ENCODE measurements at regions not wholly inside any gene's neighbourhood (a gene's known extent, or its start where the extent isn't known, plus 50 kb on each side); places are given as distances from the start of the nearest gene placed in this dataset.

DNA sequence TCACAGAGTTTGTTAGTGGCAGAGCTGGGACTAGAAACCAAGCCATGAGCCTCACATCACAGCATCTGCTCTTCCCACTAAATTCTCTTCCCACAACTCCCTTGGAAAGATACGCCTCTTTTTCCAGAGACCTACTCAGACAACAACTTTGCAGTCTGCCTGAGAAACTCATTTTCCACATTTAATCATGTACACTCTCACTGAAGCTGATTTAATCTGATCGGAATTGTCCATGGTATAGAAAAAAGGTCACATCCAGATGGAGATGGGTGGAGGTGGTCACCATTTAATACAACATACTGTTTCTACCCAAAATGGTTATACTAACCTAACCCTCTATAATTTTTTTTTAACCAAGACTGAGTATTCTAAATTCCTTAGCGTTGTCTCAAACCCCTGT, 366.2 kb downstream of the ENC1 start:
- H3K4me1 Mint-ChIP-seq, result no peaks in the 10 kb centered on the region
- H3K36me3 Mint-ChIP-seq, result no peaks in the 10 kb centered on the region
- H3K9me3 Mint-ChIP-seq, result peaks cover 6% of the 10 kb centered on the region
- no peak overlapping the region for H3K27ac Mint-ChIP-seq
- peaks cover 5% of the 10 kb centered on the region for H3K27me3 Mint-ChIP-seq
- H3K4me3 Mint-ChIP-seq, result no peak overlapping the region

DNA sequence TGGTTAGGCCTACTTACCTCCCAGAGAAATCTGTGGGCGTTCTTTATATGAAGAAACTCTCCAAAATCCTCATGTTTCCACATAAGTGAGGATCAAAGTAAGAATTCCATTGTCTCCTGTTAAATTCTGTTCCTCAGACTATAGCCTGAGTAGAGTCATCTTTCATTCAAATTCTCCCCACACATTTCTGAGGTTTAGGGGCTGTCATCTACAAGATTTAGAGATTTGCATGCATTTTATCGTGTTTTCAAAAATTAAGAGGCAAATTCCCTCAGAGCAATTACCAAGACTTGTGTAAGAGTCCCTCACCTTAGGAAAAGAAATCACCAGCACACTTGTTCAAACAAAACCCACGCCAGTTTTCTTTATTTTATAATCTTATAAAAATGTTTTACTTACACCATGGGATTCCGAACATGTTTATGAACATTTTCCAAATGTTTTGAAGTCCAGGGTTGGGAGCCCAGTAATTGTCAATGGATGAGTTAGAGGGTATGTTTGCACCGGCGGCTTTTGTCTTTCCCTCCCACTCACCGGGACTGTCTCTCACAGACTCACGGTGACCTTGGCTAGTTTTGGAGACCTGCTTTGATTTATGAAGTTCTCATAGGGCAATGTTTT, 367.6 kb downstream of the ENC1 start:
- Mint-ChIP-seq H3K36me3 (no peaks in the 10 kb centered on the region), H3K4me1 (no peaks in the 10 kb centered on the region), H3K27me3 (peaks cover 5% of the 10 kb centered on the region), H3K27ac (no peak overlapping the region), H3K4me3 (no peak overlapping the region), H3K9me3 (peaks cover 6% of the 10 kb centered on the region)

DNA sequence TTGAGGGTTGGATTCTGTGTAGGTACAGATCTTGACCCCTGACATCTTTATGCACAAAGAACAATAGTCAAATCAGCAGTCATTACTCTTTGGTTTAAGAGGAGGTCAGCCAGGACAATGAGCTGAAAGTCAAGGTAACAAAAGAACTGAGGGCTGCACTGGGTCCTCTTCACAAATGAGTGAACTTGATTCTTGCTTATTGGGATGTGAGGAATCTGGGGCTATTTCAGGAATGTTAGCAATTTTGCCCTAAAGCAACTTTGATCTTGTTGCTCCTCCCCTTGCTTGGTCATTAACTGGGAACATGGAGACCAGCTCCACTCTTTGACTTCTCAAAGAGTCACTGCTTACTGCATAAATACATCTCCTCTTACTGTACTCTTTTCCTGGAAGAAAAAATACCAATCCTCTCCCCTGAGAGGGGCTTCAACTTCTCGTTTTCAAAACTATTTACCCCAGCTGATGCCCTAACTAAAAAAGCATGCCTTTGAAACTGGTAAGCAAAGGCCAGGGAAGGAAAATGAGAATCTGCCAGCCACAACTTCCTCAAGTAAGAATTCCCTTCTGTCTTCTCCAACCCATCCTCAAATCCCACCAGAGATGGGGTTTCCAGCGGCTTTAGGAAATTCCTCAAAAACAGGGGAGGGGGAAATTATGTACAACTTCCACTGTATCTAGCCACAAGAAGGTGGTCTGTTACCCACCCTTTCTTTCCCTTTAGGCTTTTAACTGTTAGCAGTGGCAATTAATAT, 368.3 kb downstream of the ENC1 start:
- Mint-ChIP-seq H3K27ac (no peak overlapping the region), H3K9me3 (peaks cover 6% of the 10 kb centered on the region), H3K4me3 (no peak overlapping the region), H3K36me3 (no peaks in the 10 kb centered on the region), H3K27me3 (peaks cover 5% of the 10 kb centered on the region), H3K4me1 (no peaks in the 10 kb centered on the region)

DNA sequence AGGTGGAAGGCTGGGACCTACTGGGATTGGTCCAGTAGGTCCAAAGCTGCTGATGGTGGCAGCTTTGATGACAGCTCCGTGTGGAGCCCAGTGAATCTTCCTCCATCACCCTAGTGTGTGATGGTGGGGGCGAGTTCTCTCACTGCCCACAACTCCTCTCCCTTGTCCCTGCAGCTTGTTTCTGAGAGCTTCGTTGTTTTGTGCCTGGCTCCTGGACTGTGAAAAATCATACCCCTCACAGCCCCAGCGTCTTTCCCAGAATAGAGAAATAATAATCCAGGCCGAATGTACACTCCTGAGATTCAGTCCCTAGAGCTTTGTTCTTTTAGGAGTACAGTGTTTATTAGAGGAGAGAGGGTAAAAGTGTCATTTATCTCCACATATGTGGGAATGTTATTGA, 372.2 kb downstream of the ENC1 start:
- H3K4me1 Mint-ChIP-seq, result no peaks in the 10 kb centered on the region
- no peaks in the 10 kb centered on the region for H3K27me3 Mint-ChIP-seq
- H3K27ac Mint-ChIP-seq, result no peak overlapping the region
- H3K4me3 Mint-ChIP-seq, result no peak overlapping the region
- H3K9me3 Mint-ChIP-seq, result no peaks in the 10 kb centered on the region
- no peaks in the 10 kb centered on the region for H3K36me3 Mint-ChIP-seq

DNA sequence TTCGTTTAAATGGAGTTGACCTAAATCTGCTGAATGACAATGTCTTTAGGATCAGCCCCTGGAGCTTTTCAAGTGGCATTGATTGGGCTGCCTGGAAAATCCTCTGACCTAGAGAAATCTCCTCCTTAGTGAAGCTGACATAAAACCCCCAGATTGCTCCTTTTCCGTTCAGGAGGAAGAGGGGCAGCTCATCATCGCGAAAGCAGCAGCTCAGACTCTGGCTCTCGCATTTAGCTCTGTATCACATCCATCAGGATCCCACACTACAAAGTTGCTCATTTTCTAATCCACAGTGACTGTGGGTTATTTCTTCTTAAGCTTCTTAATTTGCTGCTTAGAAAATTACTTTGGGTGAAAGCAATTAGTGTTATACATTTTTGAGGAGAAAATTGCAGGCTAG, 373.7 kb downstream of the ENC1 start:
- Mint-ChIP-seq H3K27me3 (no peaks in the 10 kb centered on the region), H3K4me3 (no peak overlapping the region), H3K36me3 (no peaks in the 10 kb centered on the region), H3K27ac (no peak overlapping the region), H3K4me1 (no peaks in the 10 kb centered on the region), H3K9me3 (no peaks in the 10 kb centered on the region)

DNA sequence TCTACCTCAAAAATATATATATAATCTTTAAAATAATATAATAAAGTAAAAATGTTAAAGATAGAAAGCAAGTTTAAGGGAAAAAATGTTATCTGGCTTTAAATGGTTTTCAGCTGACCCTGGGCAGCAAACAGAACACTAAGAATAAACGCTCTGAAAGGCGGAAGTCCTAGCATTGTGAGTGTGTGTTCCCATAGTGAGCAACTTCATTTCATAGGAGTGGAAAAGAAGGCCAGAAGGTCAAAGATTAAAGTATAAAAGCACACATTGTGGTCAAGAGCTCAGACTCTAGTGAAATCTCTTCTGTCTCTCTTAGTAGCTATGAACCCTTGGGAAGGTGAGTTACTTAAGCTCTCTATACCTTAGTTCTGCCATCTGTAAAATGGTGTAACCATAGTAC, 374.4 kb downstream of the ENC1 start:
- no peaks in the 10 kb centered on the region for H3K4me1 Mint-ChIP-seq
- no peaks in the 10 kb centered on the region for H3K36me3 Mint-ChIP-seq
- H3K27me3 Mint-ChIP-seq, result no peaks in the 10 kb centered on the region
- H3K9me3 Mint-ChIP-seq, result no peaks in the 10 kb centered on the region
- no peak overlapping the region for H3K27ac Mint-ChIP-seq
- no peak overlapping the region for H3K4me3 Mint-ChIP-seq

DNA sequence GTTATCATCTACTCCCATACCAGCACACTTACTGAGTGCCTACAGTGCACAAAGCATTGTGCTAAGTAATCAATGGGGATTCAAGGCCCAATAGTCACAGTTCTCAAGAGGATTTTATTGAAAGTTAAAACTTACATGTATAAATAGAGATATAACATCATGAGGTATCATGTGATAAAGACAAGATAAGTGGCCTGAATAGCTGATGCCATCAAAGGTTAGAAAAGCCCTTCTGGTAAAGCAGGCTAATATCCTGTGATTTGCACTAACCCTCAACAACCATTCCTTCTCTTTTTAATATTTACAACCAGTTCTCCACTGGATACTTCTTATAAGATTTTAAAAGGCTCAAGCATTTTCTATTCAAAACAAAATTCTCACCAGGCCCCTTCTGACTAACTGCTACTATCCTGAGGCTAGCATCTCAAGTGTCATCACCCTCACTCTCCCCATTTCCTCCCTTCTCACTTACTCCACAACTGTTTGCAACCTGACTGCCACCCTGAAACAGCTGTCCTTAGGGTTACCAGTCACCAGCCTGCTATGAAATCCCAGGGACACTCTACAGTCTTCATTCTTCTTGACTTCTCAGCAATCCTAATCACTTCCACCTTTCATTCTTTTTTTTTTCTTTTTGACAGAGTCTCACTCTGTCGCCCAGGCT, 377.9 kb downstream of the ENC1 start:
- no peaks in the 10 kb centered on the region for H3K27me3 Mint-ChIP-seq
- H3K27ac Mint-ChIP-seq, result no peak overlapping the region
- H3K9me3 Mint-ChIP-seq, result no peaks in the 10 kb centered on the region
- no peak overlapping the region for H3K4me3 Mint-ChIP-seq
- no peaks in the 10 kb centered on the region for H3K4me1 Mint-ChIP-seq
- no peaks in the 10 kb centered on the region for H3K36me3 Mint-ChIP-seq

DNA sequence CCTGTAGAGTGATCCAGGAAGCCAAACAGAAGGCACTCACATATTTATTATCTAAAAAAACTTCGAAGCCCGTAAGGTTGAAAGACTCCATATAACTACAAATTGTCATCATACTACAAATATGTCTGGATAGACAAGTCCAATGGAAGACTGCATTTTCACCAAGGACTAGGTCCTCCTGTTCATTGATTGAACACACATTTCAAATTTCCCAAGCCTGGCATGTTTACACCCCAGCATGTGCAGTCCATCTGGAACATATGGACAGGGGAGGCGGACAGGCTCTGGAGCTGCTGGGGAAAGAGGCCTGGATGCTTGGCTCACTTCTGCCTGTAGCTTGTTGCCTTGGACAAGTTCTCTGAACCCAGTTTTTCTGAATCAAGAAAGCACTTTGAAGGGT, 378.7 kb downstream of the ENC1 start:
- Mint-ChIP-seq H3K4me1 (no peaks in the 10 kb centered on the region), H3K36me3 (no peaks in the 10 kb centered on the region), H3K4me3 (no peak overlapping the region), H3K27ac (no peak overlapping the region), H3K9me3 (no peaks in the 10 kb centered on the region), H3K27me3 (no peaks in the 10 kb centered on the region)

DNA sequence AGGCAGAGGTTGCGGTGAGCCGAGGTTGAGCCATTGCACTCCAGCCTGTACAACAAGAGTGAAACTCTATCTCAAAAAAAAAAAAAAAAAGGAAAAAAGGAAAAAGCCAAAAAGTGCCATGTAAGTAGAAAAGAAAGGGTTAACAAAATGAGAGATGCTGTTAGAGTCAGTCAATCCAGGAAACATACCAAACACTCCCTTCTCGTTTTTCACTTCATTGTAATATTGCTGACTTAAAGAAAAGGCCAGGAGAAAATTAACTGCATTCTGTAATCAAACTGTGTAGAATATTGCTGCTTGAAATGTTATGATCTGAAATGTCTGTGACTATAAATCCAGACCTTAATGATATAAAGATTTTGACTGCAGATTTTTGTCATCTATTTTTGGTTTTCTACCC, 379.1 kb downstream of the ENC1 start:
- H3K27ac Mint-ChIP-seq, result no peak overlapping the region
- H3K4me1 Mint-ChIP-seq, result no peaks in the 10 kb centered on the region
- H3K36me3 Mint-ChIP-seq, result no peaks in the 10 kb centered on the region
- H3K27me3 Mint-ChIP-seq, result no peaks in the 10 kb centered on the region
- no peak overlapping the region for H3K4me3 Mint-ChIP-seq
- no peaks in the 10 kb centered on the region for H3K9me3 Mint-ChIP-seq

DNA sequence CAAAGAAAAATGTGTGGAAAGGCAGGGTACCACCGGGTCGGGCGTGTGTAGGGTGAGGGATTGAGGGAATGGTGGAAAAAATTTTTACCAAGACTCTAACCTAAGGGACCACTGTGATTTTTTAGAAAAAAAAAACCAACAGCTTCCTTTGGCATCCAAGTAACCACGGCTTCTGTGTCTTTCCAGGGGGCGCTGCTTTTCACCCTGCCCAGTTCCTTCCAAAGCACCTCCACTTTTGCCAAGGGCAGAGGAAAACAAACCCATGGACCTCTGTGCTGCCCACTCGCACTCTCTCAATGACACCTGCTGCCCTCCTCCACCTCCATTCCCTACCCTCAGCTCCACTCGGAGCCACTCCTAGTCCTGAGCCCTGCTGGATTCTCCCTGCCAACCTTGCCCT, 381.0 kb downstream of the ENC1 start:
- Mint-ChIP-seq H3K4me3 (no peak overlapping the region), H3K9me3 (no peaks in the 10 kb centered on the region), H3K27me3 (no peaks in the 10 kb centered on the region), H3K27ac (no peak overlapping the region), H3K4me1 (no peaks in the 10 kb centered on the region), H3K36me3 (no peaks in the 10 kb centered on the region)

DNA sequence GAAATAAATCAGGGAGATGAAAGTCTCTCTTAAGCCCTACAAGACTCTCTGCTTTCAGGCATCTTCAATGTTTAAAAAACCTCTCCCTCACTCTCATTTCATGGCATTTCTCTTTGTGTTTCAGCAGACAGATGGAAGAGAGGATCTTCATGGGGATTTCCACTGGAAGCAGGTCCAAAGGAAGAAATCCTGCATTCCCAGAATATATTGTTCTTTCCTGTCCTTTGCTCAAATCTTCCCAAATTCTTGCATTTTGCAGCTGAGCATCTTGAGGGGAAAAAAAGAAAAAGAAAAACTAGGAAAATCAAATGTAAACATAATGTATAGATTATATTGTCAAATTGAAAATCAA, 382.2 kb downstream of the ENC1 start:
- no peaks in the 10 kb centered on the region for H3K4me1 Mint-ChIP-seq
- no peak overlapping the region for H3K27ac Mint-ChIP-seq
- H3K9me3 Mint-ChIP-seq, result no peaks in the 10 kb centered on the region
- H3K36me3 Mint-ChIP-seq, result no peaks in the 10 kb centered on the region
- H3K4me3 Mint-ChIP-seq, result no peak overlapping the region
- H3K27me3 Mint-ChIP-seq, result peaks cover 3% of the 10 kb centered on the region

DNA sequence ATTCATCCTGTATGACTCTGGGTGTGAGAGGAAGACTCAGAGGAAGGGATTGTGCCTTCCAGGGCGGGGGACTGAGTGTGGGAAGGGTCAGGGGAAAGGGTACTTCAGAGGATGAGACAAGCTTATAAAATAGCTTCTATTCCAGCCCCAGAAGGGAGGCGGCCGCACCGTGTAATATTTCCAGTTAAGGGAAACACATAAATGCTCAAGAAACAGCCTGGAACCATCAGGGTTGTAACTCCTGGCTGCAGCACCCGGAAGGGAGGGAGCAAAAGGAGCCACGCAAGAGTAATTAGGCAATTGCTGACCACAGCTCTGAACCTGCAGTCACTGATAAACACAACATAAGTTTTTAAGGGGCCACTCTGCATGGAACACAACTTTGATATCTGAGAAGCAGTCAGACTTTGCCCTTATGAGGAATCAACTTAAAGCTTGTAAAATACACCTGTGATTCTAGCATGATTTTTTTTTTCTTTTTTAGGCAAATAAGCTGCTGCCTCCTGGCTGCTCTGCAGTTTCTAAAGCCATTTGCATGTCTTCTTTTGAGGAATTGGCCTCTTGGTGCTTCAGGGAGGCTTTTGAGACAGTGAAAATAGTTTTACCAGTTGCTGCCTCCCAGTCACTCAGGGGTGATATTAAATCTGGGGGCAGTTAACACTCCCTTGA, 382.7 kb downstream of the ENC1 start:
- peaks cover 7% of the 10 kb centered on the region for H3K27me3 Mint-ChIP-seq
- no peak overlapping the region for H3K27ac Mint-ChIP-seq
- H3K36me3 Mint-ChIP-seq, result no peaks in the 10 kb centered on the region
- H3K9me3 Mint-ChIP-seq, result peaks cover 4% of the 10 kb centered on the region
- no peak overlapping the region for H3K4me3 Mint-ChIP-seq
- no peaks in the 10 kb centered on the region for H3K4me1 Mint-ChIP-seq

DNA sequence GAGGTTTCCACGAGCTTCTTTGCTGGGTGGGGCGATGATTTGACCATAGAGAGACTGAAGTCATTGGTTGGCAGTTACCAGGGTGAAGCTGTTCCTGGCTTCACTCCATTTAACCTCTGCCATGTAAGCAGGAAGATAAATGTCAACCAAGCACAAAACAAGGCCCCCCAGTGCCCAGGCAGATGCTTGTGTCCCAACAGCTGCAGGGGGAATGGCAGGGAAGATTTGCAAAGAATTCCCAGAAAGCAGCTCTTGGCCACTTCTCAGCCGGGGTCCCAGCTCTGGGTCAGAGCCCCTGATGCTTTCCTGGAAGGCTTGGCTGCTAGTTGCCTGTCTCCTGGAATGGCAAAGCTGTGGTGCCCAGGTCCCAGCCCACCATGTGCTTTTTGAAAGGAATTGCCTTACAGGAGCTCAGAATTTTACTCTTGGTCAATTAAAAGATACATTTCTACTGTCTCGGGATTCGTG, 383.4 kb downstream of the ENC1 start:
- no peak overlapping the region for H3K27ac Mint-ChIP-seq
- H3K9me3 Mint-ChIP-seq, result peaks cover 4% of the 10 kb centered on the region
- H3K27me3 Mint-ChIP-seq, result peaks cover 11% of the 10 kb centered on the region
- no peaks in the 10 kb centered on the region for H3K4me1 Mint-ChIP-seq
- no peak overlapping the region for H3K4me3 Mint-ChIP-seq
- H3K36me3 Mint-ChIP-seq, result no peaks in the 10 kb centered on the region

DNA sequence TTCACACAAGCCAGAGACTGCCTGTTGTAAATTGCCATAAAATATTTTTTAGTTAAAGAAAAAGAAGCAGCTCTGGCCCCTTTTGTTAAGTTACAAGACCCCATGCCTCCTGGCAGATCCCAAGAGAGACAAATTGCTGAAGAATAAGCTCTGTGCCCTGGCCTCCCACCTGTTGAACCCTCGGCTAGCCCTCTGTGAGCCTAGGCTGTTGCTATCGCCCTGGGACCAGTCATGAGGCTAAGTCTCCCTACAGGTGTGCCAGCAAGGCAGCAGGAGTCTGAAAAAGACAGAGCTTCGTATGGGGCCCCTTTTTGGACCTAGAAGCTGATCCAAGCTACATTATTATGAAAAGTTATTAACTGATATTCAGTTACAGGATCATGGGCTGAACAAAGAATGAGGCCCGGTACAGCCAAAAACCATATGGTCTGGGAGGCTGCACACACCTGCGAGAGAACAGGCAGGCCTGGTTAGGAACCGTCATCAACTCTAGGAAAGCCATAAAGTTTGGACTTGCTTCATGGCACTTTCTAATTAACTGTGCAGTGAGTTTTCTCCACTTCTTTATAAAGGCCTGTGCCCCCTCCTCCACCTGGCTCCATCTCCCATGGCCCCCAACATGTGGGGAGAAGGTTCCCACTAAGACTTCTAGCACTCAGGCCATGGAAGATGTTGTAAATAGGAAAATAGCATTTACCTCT, 384.7 kb downstream of the ENC1 start:
- no peak overlapping the region for H3K27ac Mint-ChIP-seq
- H3K4me3 Mint-ChIP-seq, result no peak overlapping the region
- H3K36me3 Mint-ChIP-seq, result no peaks in the 10 kb centered on the region
- H3K27me3 Mint-ChIP-seq, result peaks cover 11% of the 10 kb centered on the region
- peaks cover 4% of the 10 kb centered on the region for H3K9me3 Mint-ChIP-seq
- H3K4me1 Mint-ChIP-seq, result no peaks in the 10 kb centered on the region

DNA sequence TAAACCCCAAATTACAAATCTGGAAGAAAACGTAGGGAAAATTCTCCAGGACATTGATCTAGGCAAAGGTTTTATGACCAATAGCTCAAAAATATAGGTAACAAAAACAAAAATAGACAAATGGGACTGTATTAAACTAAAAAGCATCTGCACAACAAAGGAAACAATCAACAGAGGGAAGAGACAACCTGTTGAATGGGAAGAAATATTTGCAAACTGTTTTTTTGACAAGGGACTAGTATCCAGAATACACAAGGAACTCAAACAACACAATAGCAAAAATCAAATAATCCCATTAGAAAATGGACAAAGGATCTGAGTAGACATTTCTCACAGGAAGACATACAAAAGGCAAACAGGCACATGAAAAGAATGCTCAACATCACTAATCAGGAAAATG, 386.3 kb downstream of the ENC1 start:
- peaks cover 11% of the 10 kb centered on the region for H3K27me3 Mint-ChIP-seq
- H3K9me3 Mint-ChIP-seq, result peaks cover 4% of the 10 kb centered on the region
- H3K4me3 Mint-ChIP-seq, result no peak overlapping the region
- no peaks in the 10 kb centered on the region for H3K36me3 Mint-ChIP-seq
- no peak overlapping the region for H3K27ac Mint-ChIP-seq
- no peaks in the 10 kb centered on the region for H3K4me1 Mint-ChIP-seq
